GM19372 (cell line): ENCODE measurements at regions not wholly inside any gene's neighbourhood (a gene's known extent, or its start where the extent isn't known, plus 50 kb on each side); places are given as distances from the start of the nearest gene placed in this dataset.

Source experiments
- ATAC-seq: cut with Tn5 transposase; IDR thresholded peaks from one replicate; pipeline ENCODE4 v1.9.1; 2021; ENCODE audit warnings: mild to moderate bottlenecking, low read depth, moderate library complexity; ENCODE audit not compliant: unreplicated experiment

GRCh38 chrX:149992918-149993317 lies 54.6 kb upstream of the EOLA2 start:
- no peak for ATAC-seq

- no peak for ATAC-seq
These were observed 55.7 kb upstream of the EOLA2 start for GRCh38 chrX:149993989-149994388.

- ATAC-seq, result no peak
These were observed 58.2 kb upstream of the EOLA2 start for GRCh38 chrX:149996515-149996914.

GRCh38 chrX:150005027-150005426 lies 66.7 kb upstream of the EOLA2 start:
- no peak for ATAC-seq

GRCh38 chrX:150007356-150007755 lies 69.1 kb upstream of the EOLA2 start:
- ATAC-seq, result no peak

- no peak for ATAC-seq
These were observed 74.5 kb upstream of the EOLA2 start for GRCh38 chrX:150012647-150013381.

- no peak for ATAC-seq
These were observed 76.2 kb upstream of the EOLA2 start for GRCh38 chrX:150014525-150014924.

- no peak for ATAC-seq
These were observed 79.6 kb upstream of the EOLA2 start for GRCh38 chrX:150017868-150018267.

GRCh38 chrX:150018931-150019361 lies 80.7 kb upstream of the EOLA2 start:
- no peak for ATAC-seq

GRCh38 chrX:150028692-150029091 lies 90.4 kb upstream of the EOLA2 start:
- no peak for ATAC-seq

- no peak for ATAC-seq
These were observed 94.5 kb upstream of the EOLA2 start for GRCh38 chrX:150032742-150033141.

GRCh38 chrX:150034788-150035187 lies 96.5 kb upstream of the EOLA2 start:
- ATAC-seq, result no peak

GRCh38 chrX:150035531-150035930 lies 97.2 kb upstream of the EOLA2 start:
- ATAC-seq, result no peak

GRCh38 chrX:150036181-150036580 lies 97.9 kb upstream of the EOLA2 start:
- ATAC-seq, result no peak

GRCh38 chrX:150036641-150037040 lies 98.3 kb upstream of the EOLA2 start:
- no peak for ATAC-seq

GRCh38 chrX:150037041-150037440 lies 98.8 kb upstream of the EOLA2 start:
- ATAC-seq, result no peak

- no peak for ATAC-seq
These were observed 100.0 kb upstream of the EOLA2 start for GRCh38 chrX:150038315-150038714.

GRCh38 chrX:150038986-150039599 lies 100.8 kb upstream of the EOLA2 start:
- ATAC-seq, result no peak

- no peak for ATAC-seq
These were observed 102.9 kb upstream of the EOLA2 start for GRCh38 chrX:150041208-150041607.

- ATAC-seq, result no peak
These were observed 106.3 kb upstream of the EOLA2 start for GRCh38 chrX:150044556-150044955.

GRCh38 chrX:150047818-150048217 lies 109.5 kb upstream of the EOLA2 start:
- ATAC-seq, result no peak

GRCh38 chrX:150049647-150050046 lies 111.4 kb upstream of the EOLA2 start:
- ATAC-seq, result no peak
